HL-60 (cell line): ENCODE measurements at regions not wholly inside any gene's neighbourhood (a gene's known extent, or its start where the extent isn't known, plus 50 kb on each side); places are given as distances from the start of the nearest gene placed in this dataset.

Source experiments
- GABPA ChIP-seq: IDR thresholded peaks from 2 replicates; pipeline ENCODE4 v1.6.1; 2012; ENCODE audit warnings: low read depth
- POLR2AphosphoS5 ChIP-seq: IDR thresholded peaks from 2 replicates; pipeline ENCODE4 v1.6.1; 2012; ENCODE audit warnings: low read depth
- SPI1 ChIP-seq: IDR thresholded peaks from 2 replicates; pipeline ENCODE4 v1.6.1; 2012; ENCODE audit warnings: low read depth, mild to moderate bottlenecking, borderline replicate concordance
- TF ChIP-seq, protein P1 (sequence below): IDR thresholded peaks from one replicate; pipeline ENCODE4 v1.5.1; 2011; ENCODE audit warnings: low read length, control low read depth, inconsistent platforms; ENCODE audit not compliant: insufficient read depth
- TF ChIP-seq, protein P2 (sequence below): IDR thresholded peaks from 2 replicates; pipeline ENCODE4 v1.6.1; 2012; ENCODE audit warnings: low read depth; ENCODE audit not compliant: insufficient replicate concordance

DNA sequence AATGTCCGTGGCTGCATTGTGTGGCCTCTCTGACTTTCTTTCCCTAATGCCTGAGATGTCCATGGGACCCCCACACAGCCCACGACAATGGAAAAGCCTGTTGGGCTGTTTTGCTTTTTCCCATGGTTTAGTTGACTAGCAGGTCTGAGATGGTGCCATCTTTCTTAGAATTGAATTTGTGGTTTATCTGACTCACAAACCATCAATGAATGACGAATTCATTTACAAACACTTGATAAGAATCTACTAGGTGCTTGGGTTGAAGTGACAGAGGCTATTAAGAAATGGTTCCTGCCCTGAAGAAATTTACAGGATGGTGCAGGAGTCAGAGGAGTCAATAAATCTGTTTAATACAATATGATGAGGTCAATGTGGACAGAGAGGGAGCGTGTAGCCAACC, 75.4 kb downstream of the OTUD1 start:
- TF ChIP-seq, protein P1, sequence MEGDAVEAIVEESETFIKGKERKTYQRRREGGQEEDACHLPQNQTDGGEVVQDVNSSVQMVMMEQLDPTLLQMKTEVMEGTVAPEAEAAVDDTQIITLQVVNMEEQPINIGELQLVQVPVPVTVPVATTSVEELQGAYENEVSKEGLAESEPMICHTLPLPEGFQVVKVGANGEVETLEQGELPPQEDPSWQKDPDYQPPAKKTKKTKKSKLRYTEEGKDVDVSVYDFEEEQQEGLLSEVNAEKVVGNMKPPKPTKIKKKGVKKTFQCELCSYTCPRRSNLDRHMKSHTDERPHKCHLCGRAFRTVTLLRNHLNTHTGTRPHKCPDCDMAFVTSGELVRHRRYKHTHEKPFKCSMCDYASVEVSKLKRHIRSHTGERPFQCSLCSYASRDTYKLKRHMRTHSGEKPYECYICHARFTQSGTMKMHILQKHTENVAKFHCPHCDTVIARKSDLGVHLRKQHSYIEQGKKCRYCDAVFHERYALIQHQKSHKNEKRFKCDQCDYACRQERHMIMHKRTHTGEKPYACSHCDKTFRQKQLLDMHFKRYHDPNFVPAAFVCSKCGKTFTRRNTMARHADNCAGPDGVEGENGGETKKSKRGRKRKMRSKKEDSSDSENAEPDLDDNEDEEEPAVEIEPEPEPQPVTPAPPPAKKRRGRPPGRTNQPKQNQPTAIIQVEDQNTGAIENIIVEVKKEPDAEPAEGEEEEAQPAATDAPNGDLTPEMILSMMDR, result no peak
- TF ChIP-seq, protein P2, sequence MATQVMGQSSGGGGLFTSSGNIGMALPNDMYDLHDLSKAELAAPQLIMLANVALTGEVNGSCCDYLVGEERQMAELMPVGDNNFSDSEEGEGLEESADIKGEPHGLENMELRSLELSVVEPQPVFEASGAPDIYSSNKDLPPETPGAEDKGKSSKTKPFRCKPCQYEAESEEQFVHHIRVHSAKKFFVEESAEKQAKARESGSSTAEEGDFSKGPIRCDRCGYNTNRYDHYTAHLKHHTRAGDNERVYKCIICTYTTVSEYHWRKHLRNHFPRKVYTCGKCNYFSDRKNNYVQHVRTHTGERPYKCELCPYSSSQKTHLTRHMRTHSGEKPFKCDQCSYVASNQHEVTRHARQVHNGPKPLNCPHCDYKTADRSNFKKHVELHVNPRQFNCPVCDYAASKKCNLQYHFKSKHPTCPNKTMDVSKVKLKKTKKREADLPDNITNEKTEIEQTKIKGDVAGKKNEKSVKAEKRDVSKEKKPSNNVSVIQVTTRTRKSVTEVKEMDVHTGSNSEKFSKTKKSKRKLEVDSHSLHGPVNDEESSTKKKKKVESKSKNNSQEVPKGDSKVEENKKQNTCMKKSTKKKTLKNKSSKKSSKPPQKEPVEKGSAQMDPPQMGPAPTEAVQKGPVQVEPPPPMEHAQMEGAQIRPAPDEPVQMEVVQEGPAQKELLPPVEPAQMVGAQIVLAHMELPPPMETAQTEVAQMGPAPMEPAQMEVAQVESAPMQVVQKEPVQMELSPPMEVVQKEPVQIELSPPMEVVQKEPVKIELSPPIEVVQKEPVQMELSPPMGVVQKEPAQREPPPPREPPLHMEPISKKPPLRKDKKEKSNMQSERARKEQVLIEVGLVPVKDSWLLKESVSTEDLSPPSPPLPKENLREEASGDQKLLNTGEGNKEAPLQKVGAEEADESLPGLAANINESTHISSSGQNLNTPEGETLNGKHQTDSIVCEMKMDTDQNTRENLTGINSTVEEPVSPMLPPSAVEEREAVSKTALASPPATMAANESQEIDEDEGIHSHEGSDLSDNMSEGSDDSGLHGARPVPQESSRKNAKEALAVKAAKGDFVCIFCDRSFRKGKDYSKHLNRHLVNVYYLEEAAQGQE, result no peak
- no peak for TF ChIP-seq POLR2AphosphoS5
- TF ChIP-seq GABPA, result no peak
- no peak for TF ChIP-seq SPI1
